Brain microvascular endothelial cell (primary cell): ENCODE measurements at regions not wholly inside any gene's neighbourhood (a gene's known extent, or its start where the extent isn't known, plus 50 kb on each side); places are given as distances from the start of the nearest gene placed in this dataset.
A peak's percentile ranks its signal among the peaks of the same experiment; 100 is the strongest.

Experiments
- DNase-seq: peaks from one replicate; pipeline ENCODE4 v3.0.0-alpha.2; 2020
- H3K27ac ChIP-seq: fragments of 250-450 bp; sonication (Bioruptor Pico); 2 replicates; pipeline ENCODE4 v1.5.1; 2020; ENCODE audit warnings: mild to moderate bottlenecking, moderate library complexity
- H3K27me3 ChIP-seq: fragments of 250-450 bp; sonication (Bioruptor Pico); replicated peaks from 2 replicates; pipeline ENCODE4 v1.5.1; 2020; ENCODE audit warnings: mild to moderate bottlenecking
- H3K36me3 ChIP-seq: fragments of 250-450 bp; sonication (Bioruptor Pico); replicated peaks from 2 replicates; pipeline ENCODE4 v1.5.1; 2020; ENCODE audit warnings: mild to moderate bottlenecking
- H3K4me3 ChIP-seq: 2 replicates; pipeline ENCODE4 v1.5.1; 2011; ENCODE audit warnings: low read depth, mild to moderate bottlenecking, control low read depth, low read length, moderate library complexity
- in situ Hi-C: cut with HindIII; loops from 2 replicates; pipeline ENCODE4 v1.10.0; 2017; ENCODE audit warnings: low sequenced_read_pairs, low pct_ligation_motif_present
- TF ChIP-seq, protein P1 (sequence below): IDR thresholded peaks from 2 replicates; pipeline ENCODE4 v1.5.1; 2011; ENCODE audit warnings: low read depth, mild to moderate bottlenecking, moderate library complexity, low read length, control low read depth, inconsistent platforms; ENCODE audit errors: missing control alignments

- in situ Hi-C loops = no loop called here
- H3K27ac ChIP-seq = no peak overlapping the region
These were observed 317.8 kb upstream of the C2CD4B start for GRCh38 chr15:62482785-62483429.

DNA sequence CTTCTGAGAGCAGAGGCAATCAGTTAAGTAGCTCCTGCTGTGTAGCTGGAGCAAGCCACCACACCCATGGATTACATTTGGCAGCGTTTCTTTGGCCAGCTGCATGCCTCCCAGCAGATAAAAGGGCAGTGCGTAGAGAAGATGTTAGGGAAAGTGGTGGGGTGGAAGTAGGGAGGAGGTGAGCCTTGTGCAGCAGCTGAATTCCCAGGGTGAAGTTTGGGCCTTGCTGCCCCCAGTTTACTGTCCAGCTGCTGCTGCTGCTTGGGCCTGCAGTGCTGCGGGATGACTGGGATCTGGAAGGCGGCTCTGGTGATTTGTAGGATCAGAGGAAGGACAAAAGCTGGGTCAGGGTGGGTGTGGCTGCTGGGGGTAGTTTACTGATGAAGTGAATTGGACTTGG lies 318.7 kb upstream of the C2CD4B start:
- no peaks in the 10 kb centered on the region for H3K27me3 ChIP-seq
- in situ Hi-C loops = no loop called here
- TF ChIP-seq, protein P1, sequence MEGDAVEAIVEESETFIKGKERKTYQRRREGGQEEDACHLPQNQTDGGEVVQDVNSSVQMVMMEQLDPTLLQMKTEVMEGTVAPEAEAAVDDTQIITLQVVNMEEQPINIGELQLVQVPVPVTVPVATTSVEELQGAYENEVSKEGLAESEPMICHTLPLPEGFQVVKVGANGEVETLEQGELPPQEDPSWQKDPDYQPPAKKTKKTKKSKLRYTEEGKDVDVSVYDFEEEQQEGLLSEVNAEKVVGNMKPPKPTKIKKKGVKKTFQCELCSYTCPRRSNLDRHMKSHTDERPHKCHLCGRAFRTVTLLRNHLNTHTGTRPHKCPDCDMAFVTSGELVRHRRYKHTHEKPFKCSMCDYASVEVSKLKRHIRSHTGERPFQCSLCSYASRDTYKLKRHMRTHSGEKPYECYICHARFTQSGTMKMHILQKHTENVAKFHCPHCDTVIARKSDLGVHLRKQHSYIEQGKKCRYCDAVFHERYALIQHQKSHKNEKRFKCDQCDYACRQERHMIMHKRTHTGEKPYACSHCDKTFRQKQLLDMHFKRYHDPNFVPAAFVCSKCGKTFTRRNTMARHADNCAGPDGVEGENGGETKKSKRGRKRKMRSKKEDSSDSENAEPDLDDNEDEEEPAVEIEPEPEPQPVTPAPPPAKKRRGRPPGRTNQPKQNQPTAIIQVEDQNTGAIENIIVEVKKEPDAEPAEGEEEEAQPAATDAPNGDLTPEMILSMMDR = no peak
- H3K27ac ChIP-seq = no peak overlapping the region
- H3K4me3 ChIP-seq = no peak overlapping the region
- H3K36me3 ChIP-seq = no peaks in the 10 kb centered on the region
- DNase-seq = no peak

More at GRCh38 chr15:62482785-62483429, 317.8 kb upstream of the C2CD4B start:
- no peaks in the 10 kb centered on the region for H3K36me3 ChIP-seq
- H3K4me3 ChIP-seq = no peak overlapping the region
- TF ChIP-seq, protein P1 = peak; percentile 60
- peak; percentile 32 for DNase-seq
- H3K27me3 ChIP-seq = no peaks in the 10 kb centered on the region

GRCh38 chr15:62485170-62485720 lies 320.2 kb upstream of the C2CD4B start:
- H3K27me3 ChIP-seq = no peaks in the 10 kb centered on the region
- in situ Hi-C loops = no loop called here
- H3K4me3 ChIP-seq = no peak overlapping the region
- TF ChIP-seq, protein P1 = no peak
- DNase-seq = no peak
- no peak overlapping the region for H3K27ac ChIP-seq
- H3K36me3 ChIP-seq = no peaks in the 10 kb centered on the region

DNA sequence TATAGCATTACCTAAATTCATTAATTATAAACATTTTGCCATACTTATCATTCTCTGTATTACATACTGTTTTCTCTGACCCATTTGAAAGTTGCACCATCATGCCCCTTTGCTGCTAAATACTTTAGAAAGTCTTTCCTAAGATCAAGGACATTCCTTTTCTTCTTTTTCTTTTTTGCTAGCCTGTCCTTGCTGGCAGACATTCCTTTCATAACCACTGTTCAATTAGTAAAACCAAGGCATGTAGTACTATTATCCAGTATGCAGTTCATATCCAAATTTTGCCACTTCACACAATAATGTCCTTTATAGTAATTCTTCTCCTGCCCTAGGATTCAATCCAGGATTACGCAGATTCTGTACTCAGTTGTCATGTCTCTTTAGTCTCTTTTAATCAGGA lies 321.0 kb upstream of the C2CD4B start:
- no peak overlapping the region for H3K4me3 ChIP-seq
- no peak overlapping the region for H3K27ac ChIP-seq
- DNase-seq = no peak
- in situ Hi-C loops = no loop called here
- TF ChIP-seq, protein P1 = no peak
- no peaks in the 10 kb centered on the region for H3K36me3 ChIP-seq
- no peaks in the 10 kb centered on the region for H3K27me3 ChIP-seq

GRCh38 chr15:62488387-62488786 lies 323.3 kb upstream of the C2CD4B start:
- in situ Hi-C loops = no loop called here
- Histone ChIP-seq H3K4me3 (no peak overlapping the region), H3K27me3 (no peaks in the 10 kb centered on the region), H3K36me3 (no peaks in the 10 kb centered on the region), H3K27ac (no peak overlapping the region)
- TF ChIP-seq, protein P1 = no peak
- no peak for DNase-seq

DNA sequence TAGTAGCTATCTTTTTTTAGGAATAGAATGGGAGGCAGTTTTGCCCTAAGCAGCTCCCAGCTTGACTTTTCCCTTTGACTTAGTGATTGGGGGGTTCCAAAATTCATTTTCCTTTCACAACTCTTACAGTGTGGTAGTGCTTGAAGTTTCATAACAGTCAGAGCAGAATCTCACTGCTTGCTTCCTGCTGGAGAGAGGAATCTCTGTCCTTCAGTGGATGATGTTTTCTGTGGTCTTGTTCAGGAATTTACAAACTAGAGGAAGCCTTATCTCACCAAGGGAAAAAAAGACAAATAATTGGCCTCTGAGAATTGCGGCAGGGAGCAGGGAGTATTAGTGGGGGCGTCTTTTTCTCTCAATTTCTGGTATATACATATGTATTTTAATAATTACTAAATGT lies 326.6 kb upstream of the C2CD4B start:
- DNase-seq = peak; percentile 63
- in situ Hi-C loops = no loop called here

More for the DNA sequence above, 326.6 kb upstream of the C2CD4B start:
- TF ChIP-seq, protein P1 = no peak
- H3K27me3 ChIP-seq = no peaks in the 10 kb centered on the region
- H3K36me3 ChIP-seq = no peaks in the 10 kb centered on the region
- H3K27ac ChIP-seq = no peak overlapping the region
- no peak overlapping the region for H3K4me3 ChIP-seq
